ENCODE measurements at regions not wholly inside any gene's neighbourhood (a gene's known extent, or its start where the extent isn't known, plus 50 kb on each side); places are given as distances from the start of the nearest gene placed in this dataset.

DNA sequence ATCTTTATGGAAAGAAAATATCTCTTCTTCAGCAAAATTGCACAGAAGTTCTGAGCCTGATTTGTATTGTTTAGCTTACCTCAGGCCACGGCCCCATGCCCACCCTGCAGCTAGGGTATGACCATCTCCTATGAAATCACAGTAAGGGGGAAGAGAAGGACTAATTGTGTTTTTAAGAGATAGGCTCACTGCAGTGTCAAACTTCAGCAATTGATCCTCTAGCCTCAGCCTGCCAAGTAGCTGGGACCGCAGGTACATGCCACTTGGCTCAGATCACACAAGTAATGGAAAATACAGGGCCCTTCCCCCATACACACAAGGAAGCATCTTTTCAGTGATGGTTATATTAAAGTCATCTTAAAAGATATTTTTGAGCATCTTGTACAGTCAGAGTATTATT is 60.0 kb downstream of the DMAC1 start:
- no peak for TF ChIP-seq GATA3 (IDR thresholded peaks at IDR 0.05; ENCODE audit: low read depth, low read length)
- no peak for TF ChIP-seq GATA2 (IDR thresholded peaks at IDR 0.05; ENCODE audit: low read depth, low read length)

DNA sequence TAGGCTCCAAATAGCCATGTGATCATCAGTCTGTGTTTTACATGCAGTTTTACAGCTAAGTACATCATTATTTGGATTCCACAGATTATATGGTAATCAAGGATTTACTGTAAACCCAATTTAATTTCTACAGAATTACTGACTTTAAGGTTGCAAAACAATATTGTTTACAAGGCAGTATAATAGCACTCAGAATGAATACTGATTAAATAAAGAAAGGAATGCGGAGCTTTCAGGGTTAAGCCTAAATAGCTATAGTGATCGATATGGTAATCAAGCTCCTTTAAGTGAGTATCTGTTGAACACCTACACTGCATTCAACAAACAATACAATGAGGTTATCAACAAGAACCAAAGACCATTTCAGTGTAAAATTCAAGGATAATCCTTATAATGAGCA is 64.3 kb downstream of the DMAC1 start:
- TF ChIP-seq GATA3 (IDR thresholded peaks at IDR 0.05; ENCODE audit: low read depth, low read length) (no peak), GATA2 (IDR thresholded peaks at IDR 0.05; ENCODE audit: low read depth, low read length) (no peak)

DNA sequence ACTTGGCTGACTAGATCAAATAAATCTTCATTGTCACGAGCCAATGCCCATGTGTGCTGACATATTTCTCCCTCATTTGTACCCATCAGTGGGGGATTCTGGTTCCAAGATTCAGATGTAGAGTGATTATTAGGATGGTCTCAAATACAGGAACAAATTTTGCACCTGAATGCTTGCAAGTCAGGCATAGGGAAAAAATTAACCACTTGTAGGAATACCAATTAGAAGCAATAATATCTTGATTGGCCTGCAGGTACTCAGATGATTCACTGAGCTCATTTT is 69.5 kb downstream of the DMAC1 start:
- TF ChIP-seq GATA2 (IDR thresholded peaks at IDR 0.05; ENCODE audit: low read depth, low read length), result no peak
- TF ChIP-seq GATA3 (IDR thresholded peaks at IDR 0.05; ENCODE audit: low read depth, low read length), result no peak

DNA sequence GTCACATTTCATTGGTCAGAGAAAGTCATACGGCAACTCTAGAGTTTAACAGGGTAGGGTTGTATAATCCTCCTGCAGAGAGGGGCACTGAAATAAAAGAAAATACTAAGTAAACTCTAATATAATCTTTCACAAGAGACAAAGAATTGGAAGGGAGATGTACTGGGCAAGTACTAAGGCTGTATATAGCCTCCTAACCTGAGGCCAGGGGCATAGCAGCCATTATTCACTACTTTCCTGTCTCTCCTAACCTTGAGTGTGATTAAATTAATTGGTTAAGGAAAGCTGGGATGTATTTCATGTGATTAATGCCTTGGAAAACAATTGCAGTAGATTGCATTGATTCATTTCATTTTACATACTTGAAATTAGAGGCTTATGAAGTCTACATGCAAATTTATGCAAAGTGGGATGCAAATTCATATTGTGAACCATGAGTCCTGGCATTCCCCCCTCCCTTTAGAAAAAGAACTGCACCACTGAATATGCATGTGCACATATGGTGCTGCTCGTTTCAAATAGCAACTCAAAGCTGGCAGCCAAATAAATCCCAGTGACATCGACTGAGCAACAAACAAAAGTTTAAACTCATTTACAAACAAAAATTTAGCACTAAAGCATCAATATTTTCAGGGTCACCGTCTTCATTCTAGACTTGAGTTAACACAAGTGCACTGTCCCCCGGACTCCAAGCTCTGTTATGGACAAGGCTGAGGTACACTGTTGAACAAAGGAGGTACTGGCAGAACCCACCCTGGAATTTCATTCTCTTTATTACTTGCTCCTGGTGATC is 70.0 kb downstream of the DMAC1 start:
- TF ChIP-seq GATA2 (IDR thresholded peaks at IDR 0.05; ENCODE audit: low read depth, low read length), result no peak
- TF ChIP-seq GATA3 (IDR thresholded peaks at IDR 0.05; ENCODE audit: low read depth, low read length), result no peak

DNA sequence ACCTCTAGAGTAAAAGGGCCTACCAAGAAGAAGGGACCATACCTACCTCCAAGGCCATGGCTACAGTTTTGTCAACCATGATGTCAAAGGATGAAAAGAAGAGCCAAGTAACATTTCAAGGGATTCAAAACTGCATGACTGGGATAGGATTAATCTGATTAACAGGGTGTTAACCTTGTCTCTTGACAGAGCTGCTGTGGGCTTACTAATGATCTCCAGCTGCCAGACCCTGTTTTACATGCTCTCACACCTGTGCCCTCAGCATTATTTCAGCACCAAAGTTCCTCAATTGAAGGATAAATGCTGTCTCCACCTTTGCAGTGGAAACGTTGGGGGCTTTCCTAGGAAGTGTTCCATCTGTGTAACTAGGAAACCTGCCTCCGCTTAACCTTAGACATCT is 78.3 kb downstream of the DMAC1 start:
- TF ChIP-seq GATA3 (IDR thresholded peaks at IDR 0.05; ENCODE audit: low read depth, low read length), result no peak
- TF ChIP-seq GATA2 (IDR thresholded peaks at IDR 0.05; ENCODE audit: low read depth, low read length), result no peak

DNA sequence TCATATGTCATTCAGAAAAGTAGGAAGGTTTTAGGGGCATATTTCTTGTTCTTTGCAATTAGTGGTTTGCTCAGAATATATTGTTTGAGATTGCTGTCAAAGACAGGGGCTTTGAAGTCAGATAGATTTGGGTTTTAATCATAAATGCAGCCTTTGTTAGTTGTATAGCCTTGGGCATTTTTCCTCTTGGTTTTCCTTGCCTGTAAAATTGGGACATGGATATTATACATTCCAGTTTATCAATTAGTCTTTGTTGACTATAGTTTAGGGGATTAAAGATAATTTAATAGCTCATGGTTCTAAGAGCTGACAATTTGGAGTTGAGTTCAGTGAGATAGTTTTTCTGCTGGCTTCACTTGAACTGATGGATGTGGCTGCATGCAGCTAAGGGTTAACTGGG is 88.9 kb downstream of the DMAC1 start:
- TF ChIP-seq GATA2 (IDR thresholded peaks at IDR 0.05; ENCODE audit: low read depth, low read length), result no peak
- no peak for TF ChIP-seq GATA3 (IDR thresholded peaks at IDR 0.05; ENCODE audit: low read depth, low read length)

DNA sequence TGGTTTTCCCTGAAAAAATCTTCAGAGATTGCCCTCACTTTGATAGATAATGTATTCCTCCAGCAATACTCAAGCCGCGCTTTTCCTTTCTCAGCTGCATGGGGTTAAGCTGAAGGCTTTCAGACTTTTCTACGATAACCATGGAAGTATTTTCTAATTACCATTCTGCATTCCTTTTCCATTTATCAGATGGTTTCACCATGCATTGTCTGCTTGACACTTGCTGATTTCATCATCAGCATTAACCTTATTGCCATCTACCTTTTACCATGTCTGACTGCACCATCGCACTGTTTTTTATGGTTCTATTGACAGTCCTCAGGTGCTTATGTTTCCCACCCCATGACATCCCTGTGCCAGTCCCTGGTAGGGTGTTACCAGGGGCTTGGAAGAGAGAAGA is 91.6 kb downstream of the DMAC1 start:
- no peak for TF ChIP-seq GATA2 (IDR thresholded peaks at IDR 0.05; ENCODE audit: low read depth, low read length)
- TF ChIP-seq GATA3 (IDR thresholded peaks at IDR 0.05; ENCODE audit: low read depth, low read length), result no peak

DNA sequence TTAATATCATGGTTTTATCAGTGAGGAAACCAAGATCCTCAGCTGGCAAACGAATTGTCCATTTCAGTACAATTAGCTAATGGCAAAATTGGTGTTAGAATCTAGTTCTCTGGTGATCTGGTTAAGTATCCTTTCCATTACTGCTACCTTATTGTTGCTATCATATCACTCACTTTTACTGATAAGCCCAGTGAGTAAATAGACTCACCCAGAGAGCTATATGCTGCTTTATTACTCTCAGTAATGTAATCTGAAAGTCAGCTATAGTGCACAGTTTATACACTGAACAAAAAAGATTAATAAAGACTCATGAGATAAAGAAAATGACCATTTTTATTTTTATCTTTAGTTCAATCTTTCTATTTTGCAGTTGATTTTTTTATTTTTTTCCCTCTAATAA is 95.0 kb downstream of the DMAC1 start:
- TF ChIP-seq GATA2 (IDR thresholded peaks at IDR 0.05; ENCODE audit: low read depth, low read length) (no peak), GATA3 (IDR thresholded peaks at IDR 0.05; ENCODE audit: low read depth, low read length) (no peak)

DNA sequence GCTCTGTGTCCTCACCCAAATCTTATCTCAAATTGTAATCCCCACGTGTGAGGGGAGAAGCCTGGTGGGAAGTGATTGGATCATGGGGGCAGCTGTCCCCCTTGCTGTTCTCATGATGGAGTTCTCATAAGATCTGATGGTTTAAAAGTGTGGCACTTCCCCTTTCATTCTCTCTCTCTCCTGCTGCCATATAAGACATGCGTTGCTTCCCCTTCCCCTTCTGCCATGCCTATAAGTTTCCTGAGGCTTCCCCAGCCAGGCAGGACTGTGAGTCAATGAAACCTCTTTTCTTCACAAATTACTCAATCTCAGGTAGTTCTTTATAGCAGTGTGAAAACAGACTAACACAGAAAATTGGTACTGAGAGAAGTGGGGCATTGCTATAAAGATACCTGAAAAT is 107.7 kb downstream of the DMAC1 start:
- TF ChIP-seq GATA3 (IDR thresholded peaks at IDR 0.05; ENCODE audit: low read depth, low read length) (no peak), GATA2 (IDR thresholded peaks at IDR 0.05; ENCODE audit: low read depth, low read length) (no peak)

DNA sequence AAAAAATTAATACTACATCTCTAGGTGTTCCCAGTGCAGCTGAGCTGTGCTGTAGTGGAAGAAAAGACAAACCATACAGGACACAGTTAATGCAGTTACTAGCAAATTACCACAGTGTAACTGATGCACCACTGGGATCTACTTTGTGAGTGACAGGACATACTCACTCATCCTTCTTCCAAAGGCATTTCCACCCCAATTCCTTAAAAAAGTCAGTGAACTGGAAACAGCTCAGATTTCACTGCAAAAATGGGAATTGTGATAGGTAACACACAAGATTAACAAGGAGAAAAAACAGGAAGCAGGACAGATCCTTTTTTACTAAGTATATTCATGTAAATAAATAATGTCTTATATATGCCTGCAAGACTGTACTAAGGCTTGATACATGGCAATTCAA is 109.6 kb downstream of the DMAC1 start:
- TF ChIP-seq GATA2 (IDR thresholded peaks at IDR 0.05; ENCODE audit: low read depth, low read length) (no peak), GATA3 (IDR thresholded peaks at IDR 0.05; ENCODE audit: low read depth, low read length) (no peak)

DNA sequence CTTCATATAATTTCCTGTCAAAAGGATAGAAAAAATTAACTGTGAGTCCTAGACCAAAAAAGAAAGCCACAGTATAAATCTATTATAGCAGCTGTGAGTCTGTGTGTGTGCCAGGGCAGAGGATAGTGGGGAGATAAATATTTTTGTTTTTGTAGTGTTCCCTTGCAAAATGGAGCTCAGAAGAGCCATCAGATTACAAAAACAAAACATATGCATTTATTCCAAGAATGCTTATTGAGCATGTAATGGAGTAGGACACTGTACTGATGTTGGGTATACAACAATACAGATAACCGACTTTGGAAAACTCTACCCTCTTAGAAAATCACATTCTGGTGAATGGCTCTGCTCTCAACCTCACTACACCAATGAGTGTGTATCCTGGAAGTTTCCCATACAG is 111.0 kb downstream of the DMAC1 start:
- no peak for TF ChIP-seq GATA2 (IDR thresholded peaks at IDR 0.05; ENCODE audit: low read depth, low read length)
- no peak for TF ChIP-seq GATA3 (IDR thresholded peaks at IDR 0.05; ENCODE audit: low read depth, low read length)

DNA sequence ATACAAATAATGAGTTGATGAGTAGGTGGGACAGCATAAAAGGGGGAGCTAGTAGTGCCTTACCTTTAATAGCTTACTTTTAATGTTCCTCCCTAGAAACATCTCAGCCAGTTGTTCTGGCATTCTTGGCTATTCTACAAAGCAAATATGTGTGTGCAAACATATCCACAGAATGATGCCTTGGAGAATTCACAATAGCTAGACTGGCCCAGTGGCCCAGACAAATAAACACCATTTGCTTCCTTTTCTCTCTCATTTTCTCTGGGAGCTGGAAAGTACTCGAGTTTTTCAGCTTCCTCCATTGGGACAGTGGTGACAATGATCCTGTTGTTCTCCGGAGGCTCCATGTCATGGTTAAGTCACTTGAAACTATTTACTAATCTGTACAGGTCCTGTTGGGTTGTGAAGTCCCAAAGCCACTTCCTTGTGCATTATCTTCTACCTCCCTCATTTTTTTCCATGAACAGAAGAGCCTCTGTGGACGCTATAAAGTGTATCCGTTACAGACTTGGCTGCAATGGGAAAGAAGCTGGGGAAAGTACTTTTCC is 122.9 kb downstream of the DMAC1 start:
- TF ChIP-seq GATA3 (IDR thresholded peaks at IDR 0.05; ENCODE audit: low read depth, low read length) (no peak), GATA2 (IDR thresholded peaks at IDR 0.05; ENCODE audit: low read depth, low read length) (no peak)

DNA sequence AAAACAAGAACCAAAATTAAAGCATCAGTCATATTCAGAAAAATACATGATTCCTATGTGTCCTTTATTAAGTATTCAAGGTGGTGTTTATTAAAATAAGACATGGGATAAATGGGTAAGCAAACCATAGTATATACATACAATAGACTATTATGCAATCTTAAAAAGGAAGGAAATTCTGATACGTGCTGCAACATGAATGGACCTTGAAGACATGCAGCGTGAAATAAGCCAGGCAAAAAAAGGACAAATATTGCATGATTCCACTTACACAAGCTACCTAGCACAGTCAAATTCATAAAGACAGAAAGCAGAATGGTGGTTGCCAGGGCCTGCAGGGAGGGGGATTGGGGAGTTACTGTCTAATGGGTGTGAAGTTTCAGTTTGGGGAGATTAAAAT is 127.7 kb downstream of the DMAC1 start:
- no peak for TF ChIP-seq GATA3 (IDR thresholded peaks at IDR 0.05; ENCODE audit: low read depth, low read length)
- no peak for TF ChIP-seq GATA2 (IDR thresholded peaks at IDR 0.05; ENCODE audit: low read depth, low read length)

DNA sequence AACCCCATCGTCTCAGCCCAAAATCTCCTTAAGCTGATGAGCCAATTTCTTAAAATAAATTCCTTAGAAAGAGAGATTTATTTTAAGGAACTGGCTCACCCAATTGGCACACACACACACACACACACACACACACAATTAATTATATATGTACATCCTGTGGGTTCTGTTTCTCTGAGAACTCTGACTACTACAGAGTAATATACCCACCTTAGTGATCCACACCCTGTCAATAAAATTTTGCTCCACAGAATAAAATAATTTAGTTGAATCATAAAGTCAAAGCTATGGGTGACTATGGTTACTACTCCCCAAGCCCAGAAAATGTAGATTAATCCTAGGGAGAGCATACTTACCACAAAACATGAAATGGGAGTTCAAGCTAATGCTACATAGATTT is 131.0 kb downstream of the DMAC1 start:
- TF ChIP-seq GATA3 (IDR thresholded peaks at IDR 0.05; ENCODE audit: low read depth, low read length), result no peak
- no peak for TF ChIP-seq GATA2 (IDR thresholded peaks at IDR 0.05; ENCODE audit: low read depth, low read length)

DNA sequence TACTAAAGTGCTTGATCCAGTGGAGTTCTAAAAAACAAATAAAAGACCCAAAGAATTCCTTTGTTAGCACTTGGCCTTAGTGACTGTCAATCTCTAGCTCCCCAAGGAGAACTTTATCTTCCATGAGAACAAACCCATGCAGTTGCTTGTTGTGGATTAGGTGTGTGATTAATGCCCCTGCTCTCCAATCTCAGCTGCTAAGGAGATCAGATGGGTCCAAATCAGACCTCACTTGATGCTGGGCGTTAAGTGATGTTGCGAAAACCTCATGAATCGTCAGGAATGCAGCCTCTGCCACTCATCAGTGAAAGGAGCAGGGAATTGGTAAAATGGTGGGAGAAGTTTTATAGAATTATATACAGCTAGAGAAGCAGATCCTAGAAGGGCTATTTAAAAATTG is 133.7 kb downstream of the DMAC1 start:
- TF ChIP-seq GATA3 (IDR thresholded peaks at IDR 0.05; ENCODE audit: low read depth, low read length) (no peak), GATA2 (IDR thresholded peaks at IDR 0.05; ENCODE audit: low read depth, low read length) (no peak)

DNA sequence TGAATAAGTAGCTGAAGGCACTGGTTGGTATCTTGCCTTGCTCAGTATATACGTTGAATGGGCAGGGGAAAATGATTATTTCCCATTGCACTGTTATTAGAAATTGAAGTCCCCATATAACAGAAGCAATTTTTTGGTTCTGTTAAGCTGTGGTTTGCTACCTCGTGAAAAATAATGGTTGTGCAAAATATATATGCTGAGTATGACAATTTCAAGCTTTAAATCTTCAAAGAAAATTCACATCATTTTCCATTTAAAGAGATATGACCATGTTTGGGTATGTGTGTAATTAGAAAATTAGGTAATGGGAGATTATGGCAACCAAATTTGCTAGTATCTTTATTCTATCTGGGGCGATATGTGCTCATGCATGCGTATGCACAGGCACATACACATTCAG is 139.8 kb downstream of the DMAC1 start:
- TF ChIP-seq GATA2 (IDR thresholded peaks at IDR 0.05; ENCODE audit: low read depth, low read length), result no peak
- no peak for TF ChIP-seq GATA3 (IDR thresholded peaks at IDR 0.05; ENCODE audit: low read depth, low read length)

Measured in SH-SY5Y (cell line).